ENCODE measurements at regions not wholly inside any gene's neighbourhood (a gene's known extent, or its start where the extent isn't known, plus 50 kb on each side); places are given as distances from the start of the nearest gene placed in this dataset.

DNA sequence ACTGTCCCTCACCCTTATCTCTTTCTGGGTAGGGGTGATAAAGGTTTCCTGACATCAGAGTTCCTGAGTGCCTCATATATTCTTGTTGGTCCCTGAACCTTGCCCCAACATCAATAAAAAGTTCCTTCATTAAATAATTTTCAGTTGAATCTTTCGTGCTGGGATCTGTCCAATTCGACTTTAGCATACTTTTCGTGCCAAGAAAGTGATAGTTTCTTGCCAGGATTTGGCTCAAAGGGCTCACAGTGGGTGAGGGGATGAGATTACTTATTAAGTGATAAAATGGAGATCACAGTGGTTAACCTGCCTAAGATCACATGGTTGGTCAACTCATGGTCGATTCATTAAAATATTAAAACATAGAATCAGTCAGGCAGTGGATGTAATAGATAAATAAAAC, 93.8 kb upstream of the SLC8A1 start (continued):
- TF ChIP-seq, protein P1, sequence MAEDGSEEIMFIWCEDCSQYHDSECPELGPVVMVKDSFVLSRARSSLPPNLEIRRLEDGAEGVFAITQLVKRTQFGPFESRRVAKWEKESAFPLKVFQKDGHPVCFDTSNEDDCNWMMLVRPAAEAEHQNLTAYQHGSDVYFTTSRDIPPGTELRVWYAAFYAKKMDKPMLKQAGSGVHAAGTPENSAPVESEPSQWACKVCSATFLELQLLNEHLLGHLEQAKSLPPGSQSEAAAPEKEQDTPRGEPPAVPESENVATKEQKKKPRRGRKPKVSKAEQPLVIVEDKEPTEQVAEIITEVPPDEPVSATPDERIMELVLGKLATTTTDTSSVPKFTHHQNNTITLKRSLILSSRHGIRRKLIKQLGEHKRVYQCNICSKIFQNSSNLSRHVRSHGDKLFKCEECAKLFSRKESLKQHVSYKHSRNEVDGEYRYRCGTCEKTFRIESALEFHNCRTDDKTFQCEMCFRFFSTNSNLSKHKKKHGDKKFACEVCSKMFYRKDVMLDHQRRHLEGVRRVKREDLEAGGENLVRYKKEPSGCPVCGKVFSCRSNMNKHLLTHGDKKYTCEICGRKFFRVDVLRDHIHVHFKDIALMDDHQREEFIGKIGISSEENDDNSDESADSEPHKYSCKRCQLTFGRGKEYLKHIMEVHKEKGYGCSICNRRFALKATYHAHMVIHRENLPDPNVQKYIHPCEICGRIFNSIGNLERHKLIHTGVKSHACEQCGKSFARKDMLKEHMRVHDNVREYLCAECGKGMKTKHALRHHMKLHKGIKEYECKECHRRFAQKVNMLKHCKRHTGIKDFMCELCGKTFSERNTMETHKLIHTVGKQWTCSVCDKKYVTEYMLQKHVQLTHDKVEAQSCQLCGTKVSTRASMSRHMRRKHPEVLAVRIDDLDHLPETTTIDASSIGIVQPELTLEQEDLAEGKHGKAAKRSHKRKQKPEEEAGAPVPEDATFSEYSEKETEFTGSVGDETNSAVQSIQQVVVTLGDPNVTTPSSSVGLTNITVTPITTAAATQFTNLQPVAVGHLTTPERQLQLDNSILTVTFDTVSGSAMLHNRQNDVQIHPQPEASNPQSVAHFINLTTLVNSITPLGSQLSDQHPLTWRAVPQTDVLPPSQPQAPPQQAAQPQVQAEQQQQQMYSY (CRISPR knock-in tag; IDR thresholded peaks at IDR 0.05) = no peak
- TF ChIP-seq, protein P2, sequence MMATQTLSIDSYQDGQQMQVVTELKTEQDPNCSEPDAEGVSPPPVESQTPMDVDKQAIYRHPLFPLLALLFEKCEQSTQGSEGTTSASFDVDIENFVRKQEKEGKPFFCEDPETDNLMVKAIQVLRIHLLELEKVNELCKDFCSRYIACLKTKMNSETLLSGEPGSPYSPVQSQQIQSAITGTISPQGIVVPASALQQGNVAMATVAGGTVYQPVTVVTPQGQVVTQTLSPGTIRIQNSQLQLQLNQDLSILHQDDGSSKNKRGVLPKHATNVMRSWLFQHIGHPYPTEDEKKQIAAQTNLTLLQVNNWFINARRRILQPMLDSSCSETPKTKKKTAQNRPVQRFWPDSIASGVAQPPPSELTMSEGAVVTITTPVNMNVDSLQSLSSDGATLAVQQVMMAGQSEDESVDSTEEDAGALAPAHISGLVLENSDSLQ (IDR thresholded peaks at IDR 0.05) = no peak
- no peak for TF ChIP-seq RAD21 (IDR thresholded peaks at IDR 0.05; ENCODE audit: insufficient read depth, low read depth, low read length)
- TF ChIP-seq, protein P3, sequence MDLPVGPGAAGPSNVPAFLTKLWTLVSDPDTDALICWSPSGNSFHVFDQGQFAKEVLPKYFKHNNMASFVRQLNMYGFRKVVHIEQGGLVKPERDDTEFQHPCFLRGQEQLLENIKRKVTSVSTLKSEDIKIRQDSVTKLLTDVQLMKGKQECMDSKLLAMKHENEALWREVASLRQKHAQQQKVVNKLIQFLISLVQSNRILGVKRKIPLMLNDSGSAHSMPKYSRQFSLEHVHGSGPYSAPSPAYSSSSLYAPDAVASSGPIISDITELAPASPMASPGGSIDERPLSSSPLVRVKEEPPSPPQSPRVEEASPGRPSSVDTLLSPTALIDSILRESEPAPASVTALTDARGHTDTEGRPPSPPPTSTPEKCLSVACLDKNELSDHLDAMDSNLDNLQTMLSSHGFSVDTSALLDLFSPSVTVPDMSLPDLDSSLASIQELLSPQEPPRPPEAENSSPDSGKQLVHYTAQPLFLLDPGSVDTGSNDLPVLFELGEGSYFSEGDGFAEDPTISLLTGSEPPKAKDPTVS (IDR thresholded peaks at IDR 0.05; ENCODE audit: low read depth, low read length) = no peak

DNA sequence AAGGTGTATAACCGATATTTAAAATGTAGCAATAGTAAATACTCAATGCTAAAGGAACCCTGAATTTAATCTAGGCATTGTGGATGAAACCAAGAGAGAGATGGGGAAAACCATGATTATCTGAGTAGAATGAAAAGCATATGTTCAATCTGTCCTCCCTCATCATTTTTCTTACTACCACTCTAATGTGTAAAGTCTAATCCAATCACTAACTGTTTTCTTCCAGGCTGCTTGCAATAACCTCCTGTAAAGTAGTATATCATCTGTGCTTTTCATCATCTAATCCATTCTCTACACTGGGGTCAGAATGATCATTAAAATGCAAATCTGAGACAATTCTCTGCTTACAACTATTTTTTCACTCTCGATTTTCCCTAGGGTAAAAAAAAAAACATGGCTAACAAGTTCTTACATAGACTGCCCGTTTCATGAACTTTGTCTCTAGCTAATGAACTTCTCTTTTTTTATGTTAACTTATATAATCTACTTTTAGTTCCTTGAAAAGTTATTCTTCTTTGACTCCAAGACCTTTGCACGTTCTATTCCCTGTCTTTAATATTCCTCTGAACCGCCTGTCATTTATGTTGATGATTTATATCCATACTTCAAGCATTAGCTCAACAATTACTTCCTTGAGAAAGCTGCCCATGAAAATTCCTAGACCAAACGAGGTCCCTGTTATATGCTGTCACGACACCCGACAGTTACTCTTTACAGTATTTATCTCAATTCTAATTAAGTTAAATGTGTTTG, 94.7 kb upstream of the SLC8A1 start:
- ChIA-PET POLR2A (no interaction called here), CTCF (interaction anchor here (0.8 to 1.2 kb wide), 3 partner anchors 10 to 302 kb away, joined by 3 to 5 read pairs (median 3); no protein-coding TSS in a partner anchor), RAD21 (ENCODE audit: unreplicated experiment) (no interaction called here), SMC1A (ENCODE audit: uncharacterized antibody, unreplicated experiment) (interaction anchor here (0.9 kb wide), 1 partner anchor 11 kb away, joined by 4 read pairs; no protein-coding TSS in a partner anchor)
- intact Hi-C loops (cut with micrococcal nuclease; ENCODE audit: unreplicated experiment) (no loop called here), in situ Hi-C loops (cut with MboI) (no loop called here)
- WGBS (ENCODE audit: insufficient coverage, insufficient replicate concordance, low lambda C conversion rate, missing lambda C conversion rate) = 22% methylated on average over 8 of the region's 8 CpGs
- Histone ChIP-seq H3K4me3 (no peak overlapping the region), H3K4me2 (ENCODE audit: control insufficient read depth, insufficient read depth) (no peak overlapping the region), H3K36me3 (ENCODE audit: control insufficient read depth in 2 of 2, insufficient read depth in 2 of 2, low read length in 1 of 2) (no peaks in the 10 kb centered on the region), H2AFZ (ENCODE audit: control insufficient read depth, low read depth, low read length) (no peak overlapping the region), H3K27me3 (replicated peaks in 1 of 2; ENCODE audit: control insufficient read depth in 2 of 2, insufficient read depth in 2 of 2, low read length in 1 of 2) (no peaks in the 10 kb centered on the region), H3K9me3 (replicated peaks; ENCODE audit: control insufficient read depth, insufficient read depth, low read length) (no peaks in the 10 kb centered on the region), H3K4me1 (ENCODE audit: control insufficient read depth, insufficient read depth, low read length) (no peaks in the 10 kb centered on the region), H4K20me1 (ENCODE audit: control insufficient read depth, insufficient read depth) (no peaks in the 10 kb centered on the region), H3K9ac (ENCODE audit: control insufficient read depth, insufficient read depth, low read length) (no peak overlapping the region), H3K27ac (ENCODE audit: control insufficient read depth, insufficient read depth) (no peak overlapping the region), H3K79me2 (ENCODE audit: control insufficient read depth, insufficient read depth, low read length) (no peaks in the 10 kb centered on the region)
- no peak for DNase-seq (ENCODE audit: low read depth, low spot score)
- TF ChIP-seq ZNF622 (IDR thresholded peaks at IDR 0.05) = no peak
- TF ChIP-seq ASH2L (IDR thresholded peaks at IDR 0.05; ENCODE audit: borderline replicate concordance, low read depth) = no peak
- TF ChIP-seq, protein P4, sequence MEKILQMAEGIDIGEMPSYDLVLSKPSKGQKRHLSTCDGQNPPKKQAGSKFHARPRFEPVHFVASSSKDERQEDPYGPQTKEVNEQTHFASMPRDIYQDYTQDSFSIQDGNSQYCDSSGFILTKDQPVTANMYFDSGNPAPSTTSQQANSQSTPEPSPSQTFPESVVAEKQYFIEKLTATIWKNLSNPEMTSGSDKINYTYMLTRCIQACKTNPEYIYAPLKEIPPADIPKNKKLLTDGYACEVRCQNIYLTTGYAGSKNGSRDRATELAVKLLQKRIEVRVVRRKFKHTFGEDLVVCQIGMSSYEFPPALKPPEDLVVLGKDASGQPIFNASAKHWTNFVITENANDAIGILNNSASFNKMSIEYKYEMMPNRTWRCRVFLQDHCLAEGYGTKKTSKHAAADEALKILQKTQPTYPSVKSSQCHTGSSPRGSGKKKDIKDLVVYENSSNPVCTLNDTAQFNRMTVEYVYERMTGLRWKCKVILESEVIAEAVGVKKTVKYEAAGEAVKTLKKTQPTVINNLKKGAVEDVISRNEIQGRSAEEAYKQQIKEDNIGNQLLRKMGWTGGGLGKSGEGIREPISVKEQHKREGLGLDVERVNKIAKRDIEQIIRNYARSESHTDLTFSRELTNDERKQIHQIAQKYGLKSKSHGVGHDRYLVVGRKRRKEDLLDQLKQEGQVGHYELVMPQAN (conservative IDR thresholded peaks at IDR 0.05) = no peak
- TF ChIP-seq SRF (IDR thresholded peaks at IDR 0.05; ENCODE audit: low read depth in 2 of 2, low read length in 2 of 2) = no peak
- TF ChIP-seq FOXK2 (IDR thresholded peaks at IDR 0.05) = no peak
- TF ChIP-seq, protein P5, sequence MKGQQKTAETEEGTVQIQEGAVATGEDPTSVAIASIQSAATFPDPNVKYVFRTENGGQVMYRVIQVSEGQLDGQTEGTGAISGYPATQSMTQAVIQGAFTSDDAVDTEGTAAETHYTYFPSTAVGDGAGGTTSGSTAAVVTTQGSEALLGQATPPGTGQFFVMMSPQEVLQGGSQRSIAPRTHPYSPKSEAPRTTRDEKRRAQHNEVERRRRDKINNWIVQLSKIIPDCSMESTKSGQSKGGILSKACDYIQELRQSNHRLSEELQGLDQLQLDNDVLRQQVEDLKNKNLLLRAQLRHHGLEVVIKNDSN (IDR thresholded peaks at IDR 0.05; ENCODE audit: borderline replicate concordance, extremely low read length, insufficient read depth, low read depth, low read length) = no peak
- no peak for TF ChIP-seq KDM1A (IDR thresholded peaks at IDR 0.05; ENCODE audit: borderline replicate concordance)
- no peak for ATAC-seq
- no peak for FAIRE-seq
- BruUV-seq (replicated peaks) = no TSS peak

All from GM12878 (cell line).